Activated CD4-positive, alpha-beta T cell treated with anti-CD3 and anti-CD28 coated beads, Interleukin-2, amount 50 U/mL, for 16 hours (primary cell): ENCODE measurements at regions not wholly inside any gene's neighbourhood (a gene's known extent, or its start where the extent isn't known, plus 50 kb on each side); places are given as distances from the start of the nearest gene placed in this dataset.

Experiments used
- DNase-seq: peaks from one replicate; pipeline ENCODE4 v3.0.0-alpha.2; 2020

DNA sequence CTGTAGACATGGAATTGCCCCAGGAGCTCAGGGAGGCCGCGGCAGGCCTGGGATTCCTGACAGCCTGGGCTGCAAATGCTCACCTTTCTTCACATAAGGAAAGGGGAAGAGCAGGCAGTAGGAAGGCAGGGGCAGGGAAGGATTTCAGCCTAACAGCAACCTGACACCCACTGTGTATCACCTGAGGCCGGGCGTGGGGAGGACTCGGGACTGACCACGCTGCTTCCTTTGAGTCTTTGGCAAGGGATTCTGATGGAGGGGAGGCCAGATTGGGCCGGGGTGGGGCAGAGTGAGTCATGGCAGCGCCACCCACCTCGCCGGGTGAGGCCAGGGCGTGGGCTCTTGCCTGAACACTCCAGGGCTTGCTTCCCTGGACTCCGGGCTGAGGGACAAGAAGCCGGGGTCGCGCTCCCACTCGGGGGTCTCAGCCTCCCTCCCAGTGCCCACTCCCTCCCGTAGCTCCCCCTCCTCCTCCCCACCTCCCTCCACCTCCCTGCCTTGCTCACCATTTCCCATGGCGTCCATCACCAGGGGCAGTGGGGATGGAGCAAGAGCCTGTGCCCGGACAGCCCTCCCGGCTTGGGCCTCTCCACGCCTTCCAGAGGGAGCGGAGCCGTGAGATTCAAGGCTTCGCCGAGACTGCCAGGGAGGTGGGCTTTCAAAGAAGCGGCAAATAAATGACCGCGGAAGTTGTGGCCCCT is 247.9 kb upstream of the RTL1 start:
- no peak for DNase-seq

DNA sequence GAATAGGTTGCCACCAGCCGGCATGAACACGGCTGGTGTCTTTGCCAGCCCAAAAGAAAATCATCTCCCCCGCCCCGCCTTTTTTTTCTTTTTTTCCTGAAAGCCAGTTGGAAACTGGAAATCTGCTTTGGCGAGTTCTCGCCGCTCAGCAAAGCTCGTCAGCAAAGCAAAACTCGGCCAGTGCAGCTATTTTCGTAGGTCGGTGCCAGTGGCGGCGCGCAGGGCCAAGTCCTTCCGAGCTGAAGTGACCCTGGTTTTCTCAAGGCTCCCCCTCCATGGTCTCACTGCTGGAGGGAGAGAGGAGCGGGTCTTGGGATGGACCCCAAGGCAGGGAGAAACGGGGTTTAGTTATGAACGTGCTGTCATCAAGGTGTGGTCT is 248.4 kb upstream of the RTL1 start:
- no peak for DNase-seq

DNA sequence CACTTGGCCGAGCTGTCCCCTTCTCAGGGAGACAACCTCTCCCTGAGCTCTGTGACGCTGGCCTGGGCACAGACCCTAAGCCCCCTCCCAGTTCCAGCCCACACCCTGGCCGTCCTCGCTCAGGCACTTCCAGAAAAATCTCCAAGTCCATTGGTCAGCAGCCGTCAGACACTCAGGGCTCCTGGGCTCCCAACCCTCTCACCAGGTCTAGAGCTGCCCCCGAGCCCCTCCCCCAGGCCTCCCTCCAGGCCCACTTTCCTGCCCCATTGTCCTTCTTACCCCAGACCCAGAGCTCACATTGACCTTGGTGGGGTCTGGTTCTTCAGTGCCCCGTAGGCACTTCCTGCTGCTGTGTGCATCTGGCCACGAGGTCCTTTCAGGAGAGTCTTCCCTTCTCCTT is 249.3 kb upstream of the RTL1 start:
- DNase-seq: no peak

DNA sequence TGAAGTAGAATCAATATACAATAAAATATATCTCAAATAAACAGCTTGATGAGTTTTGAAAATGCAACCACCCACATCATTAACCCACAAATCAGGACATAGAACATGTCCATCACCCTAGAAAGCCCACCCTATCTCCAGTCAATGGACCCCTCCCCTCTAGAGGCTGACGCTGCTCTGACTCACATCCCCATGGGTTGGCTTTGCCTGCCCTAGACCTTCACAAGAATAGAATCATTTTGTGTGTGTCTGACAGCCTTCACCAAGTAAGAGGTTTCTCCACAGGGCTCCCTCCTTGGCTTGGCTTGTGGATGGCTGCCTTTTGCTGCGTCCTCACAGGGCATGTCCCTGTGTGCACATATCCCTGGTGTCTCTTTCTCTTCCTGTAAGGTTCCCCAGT is 250.2 kb upstream of the RTL1 start:
- DNase-seq: no peak

DNA sequence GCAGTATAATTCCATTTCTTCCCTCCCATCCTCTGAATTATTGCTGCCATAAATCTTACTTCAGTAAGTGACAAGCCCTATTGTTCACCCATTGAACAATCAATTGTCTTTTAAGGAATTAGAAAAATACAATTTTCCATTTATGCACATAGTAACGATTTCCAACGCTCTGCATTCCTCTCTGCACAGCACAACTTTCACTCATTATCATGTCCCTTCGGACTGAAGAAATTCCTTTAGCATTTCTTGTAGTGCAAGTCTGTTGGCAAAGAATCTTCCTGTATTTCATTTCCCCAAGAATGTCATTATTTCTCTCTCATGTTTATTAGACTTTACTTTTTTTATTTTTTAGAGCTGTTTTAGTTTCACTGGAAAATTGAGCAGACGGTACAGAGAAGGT is 252.1 kb upstream of the RTL1 start:
- no peak for DNase-seq

DNA sequence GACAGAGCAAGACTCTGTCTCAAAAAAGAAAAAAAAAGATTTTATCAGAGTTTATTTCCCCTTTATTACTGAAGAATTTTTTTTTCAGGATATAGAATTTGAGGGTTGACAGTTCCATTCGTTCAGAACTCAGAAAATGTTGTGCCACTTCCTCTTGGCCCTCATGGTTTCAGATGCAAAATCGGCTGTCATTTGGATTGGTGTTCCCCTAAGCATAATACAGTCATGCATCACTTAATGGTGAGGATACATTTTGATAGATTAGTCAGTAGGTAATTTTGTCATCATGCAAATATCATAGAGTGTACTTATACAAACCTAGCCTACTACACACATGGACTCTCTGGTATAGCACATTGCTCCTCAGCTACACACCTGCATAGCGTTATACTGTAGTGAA is 263.9 kb upstream of the RTL1 start:
- DNase-seq: no peak

DNA sequence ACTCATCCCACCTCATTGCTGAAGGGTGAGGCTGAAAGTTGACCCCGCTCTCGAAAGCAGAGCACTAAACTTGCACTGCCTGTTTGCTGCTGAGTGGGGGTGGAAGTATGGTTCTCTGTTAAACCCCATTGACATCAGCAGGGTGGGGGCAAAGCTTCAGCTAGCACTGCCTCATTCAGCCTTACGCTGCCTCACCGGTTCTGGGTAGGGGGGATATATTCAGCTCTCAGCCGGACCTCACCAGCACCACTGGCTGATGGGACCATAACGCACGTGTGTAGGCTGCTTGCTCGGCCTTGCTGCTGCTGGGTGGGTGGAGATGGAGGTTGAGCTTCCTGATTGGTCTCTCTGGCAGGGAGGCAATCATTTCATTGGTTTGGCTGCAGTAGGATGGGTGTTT is 265.7 kb upstream of the RTL1 start:
- no peak for DNase-seq

DNA sequence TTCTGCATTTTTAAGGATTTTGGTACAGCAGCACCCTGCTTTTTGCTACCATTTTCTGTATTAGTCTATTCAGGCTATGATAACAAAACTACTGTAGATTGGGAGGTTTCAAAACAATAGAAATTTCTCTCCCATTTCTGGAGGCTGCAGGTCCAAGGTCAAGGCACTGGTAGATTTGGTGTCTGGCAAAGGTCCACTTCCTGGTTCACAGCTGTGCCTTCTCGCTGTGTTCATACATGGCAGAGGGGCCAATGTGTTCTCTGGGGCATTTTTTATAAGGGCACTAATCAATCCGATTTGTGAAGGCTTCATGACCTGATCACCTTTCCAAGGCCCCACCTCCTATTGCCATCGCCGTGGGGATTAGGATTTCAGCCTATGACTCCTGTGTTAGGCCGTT is 268.1 kb upstream of the RTL1 start:
- DNase-seq: no peak

DNA sequence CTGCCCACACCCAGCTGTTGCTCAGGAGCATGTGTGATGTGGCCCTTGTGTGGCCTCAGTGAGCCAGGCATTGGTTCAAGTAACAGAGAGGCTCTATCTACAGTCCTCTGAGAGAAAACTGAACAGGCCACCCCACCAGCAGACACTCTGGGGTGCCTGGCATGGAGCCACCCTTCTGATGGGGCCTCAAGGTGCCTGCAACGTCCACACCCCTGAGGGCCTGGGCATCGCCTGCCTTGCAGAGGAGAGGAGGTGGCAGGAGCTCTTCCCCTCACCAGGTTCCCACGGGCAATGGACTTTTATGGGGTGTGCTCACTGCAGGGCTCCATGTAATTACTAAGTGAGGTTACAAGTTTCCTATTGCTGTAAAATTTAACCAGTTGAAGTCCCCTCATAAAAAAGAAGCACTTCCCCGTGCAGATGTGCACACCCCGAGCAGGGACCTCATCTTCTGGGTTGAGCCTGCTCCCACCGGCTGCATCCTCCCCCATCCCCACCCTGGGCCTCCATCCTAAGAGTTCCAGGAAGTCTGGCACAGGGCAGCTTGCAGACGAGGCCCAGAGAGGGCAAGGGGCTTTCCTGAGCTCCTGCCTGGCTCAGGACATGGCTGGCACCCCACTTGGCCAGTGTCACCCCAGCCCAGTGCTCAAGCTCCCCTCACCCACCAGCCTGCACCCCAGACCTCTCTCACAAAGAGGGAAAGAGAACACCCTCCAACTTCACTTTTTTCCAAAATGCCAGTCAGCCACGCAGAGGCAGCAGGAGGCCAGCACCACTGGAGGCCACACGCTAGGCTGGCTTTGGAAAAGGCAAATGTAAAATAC is 270.4 kb upstream of the RTL1 start:
- no peak for DNase-seq

DNA sequence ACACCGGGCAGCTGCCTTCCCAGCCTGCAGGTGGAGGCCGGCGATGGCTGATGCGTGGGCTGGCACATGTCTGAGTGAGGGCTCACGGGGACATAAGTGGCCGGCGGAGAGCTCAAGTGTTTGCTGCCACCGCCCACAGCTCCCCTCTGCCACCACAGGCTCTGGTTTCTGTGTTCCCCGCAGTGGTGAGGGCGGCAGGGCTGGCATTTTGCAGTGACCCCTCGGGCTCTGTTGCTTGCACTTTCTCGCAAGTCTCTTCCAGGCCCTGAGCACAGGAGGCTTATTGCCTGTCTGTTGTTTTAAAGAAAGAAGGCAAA is 271.0 kb upstream of the RTL1 start:
- DNase-seq: no peak

DNA sequence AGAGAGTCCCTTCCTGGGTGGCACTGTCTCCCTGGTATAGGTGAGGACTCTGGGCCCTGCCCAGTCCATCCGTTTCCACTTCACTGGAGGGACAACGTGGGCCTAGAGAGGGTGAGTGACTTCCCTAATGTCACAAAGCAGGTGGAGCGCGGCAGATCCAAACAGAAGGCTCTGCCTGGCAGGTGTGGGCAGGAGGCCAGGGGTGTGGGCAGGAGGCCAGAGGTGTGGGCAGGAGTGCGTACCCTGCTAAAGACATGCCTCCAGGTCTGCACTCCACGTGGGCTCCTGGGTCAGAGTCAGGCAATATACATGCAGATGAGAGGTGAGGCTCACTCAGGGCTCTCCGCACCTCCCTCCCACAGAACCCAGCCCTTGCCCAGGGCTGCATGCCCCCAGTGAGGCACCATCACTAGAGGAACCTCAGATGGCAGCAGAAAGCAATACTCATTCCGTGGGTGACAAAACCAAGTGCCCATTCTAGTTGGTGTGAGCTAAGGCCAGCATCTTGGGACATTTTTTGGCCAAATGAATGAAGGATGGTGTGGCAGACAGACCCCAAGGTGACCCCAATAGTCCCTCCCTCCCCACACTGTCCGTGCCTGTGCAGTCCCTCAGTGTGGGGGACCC is 271.6 kb upstream of the RTL1 start:
- no peak for DNase-seq

DNA sequence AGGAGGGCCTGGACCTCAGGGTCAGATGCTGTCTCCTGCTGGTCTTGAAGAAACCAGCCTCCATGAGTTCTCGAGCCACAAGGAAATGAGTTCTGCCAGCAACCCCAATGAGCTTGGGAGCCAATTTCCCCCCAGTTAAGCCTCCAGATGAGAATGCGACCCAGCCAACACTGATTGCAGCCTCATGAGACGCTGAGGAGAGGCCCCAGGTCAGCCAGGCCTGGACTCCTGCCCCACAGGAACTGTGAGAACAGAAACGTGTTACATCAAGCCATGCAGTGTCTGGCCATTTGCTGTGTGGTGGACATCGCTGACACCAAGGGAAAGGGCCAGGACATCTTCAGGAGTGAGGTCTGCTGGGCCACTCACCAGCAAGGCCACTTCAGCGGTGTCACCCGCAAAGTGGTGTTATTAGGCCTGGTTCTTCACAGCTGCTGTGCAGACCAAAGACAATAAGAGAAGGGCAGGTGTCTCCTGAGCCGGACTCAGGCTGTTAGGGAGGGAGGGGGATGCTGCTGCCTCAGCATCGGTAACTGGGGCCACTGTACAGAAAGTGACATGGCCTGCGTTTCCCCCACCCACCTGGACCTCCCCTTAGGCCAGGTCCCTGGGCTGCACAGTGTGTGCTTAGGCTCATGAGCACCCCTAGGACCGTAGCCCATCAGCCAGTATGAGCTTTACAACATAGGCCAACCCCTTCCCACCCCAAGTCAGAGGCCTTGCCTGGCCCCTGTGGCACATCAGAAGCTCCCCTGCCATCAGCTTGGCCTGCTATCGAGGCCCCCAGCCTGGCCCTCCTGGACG is 272.4 kb upstream of the RTL1 start:
- no peak for DNase-seq

DNA sequence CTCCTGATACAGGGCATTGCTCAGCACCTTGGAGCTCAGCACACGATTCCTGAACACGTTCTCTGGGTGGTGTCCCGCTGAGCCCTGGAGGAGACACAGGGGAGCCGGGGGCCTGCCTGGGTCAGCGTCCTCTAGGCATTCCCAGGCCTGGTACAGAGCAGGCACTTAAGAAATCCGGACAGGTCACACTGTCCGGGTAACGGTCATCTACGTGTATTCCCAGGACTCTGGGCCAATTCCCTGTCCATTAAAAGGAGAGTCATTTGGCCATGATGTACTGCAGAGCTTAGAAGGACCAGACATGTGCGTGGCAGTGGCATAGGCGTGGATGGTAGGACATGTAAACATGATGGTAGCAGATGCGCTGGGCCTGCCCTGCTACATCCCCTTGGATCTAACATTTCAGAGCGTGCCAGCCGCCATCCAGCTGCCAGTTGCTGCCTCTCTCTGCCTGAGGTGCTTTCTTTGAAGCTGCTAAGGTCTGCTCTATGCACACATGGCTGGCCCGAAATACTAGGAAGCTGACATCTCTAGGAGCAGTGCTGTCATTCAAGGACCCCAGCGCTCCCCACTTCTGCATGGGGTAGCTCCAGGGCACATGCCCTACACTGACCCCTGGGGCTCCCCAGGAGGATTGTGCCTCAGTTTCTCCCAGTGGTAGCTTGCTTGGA is 273.1 kb upstream of the RTL1 start:
- no peak for DNase-seq

DNA sequence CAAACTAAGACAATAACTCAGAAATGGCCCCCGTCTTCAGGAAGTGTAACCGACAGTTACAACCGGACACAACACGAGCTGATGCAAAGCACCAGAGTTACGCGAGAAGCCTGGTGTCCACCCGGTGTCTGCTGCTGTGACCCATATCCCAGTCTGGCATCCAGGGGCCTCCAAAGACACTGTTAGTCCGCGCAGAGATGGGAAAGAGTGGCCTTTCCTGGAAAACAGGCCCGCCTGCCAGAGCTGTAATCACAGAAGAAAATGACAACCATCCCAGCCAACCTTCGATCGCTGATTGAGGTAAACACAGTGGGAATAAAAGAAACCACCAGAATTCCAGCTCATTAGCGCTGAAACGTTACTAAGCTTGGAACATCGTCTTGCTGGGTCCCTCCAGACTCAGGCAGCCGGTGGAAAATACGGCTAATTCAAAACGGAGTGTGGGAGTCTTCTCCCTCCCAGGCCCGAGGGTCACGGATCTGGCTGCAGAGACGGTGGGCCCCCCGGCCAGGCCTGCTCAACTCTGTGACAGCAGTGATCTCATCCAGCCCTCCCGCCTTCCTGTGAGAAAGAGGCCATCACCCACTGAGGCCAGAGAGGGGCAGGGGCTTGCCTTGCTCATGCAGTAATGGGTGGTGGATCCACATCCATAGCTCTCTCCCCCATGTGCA is 273.9 kb upstream of the RTL1 start:
- no peak for DNase-seq

DNA sequence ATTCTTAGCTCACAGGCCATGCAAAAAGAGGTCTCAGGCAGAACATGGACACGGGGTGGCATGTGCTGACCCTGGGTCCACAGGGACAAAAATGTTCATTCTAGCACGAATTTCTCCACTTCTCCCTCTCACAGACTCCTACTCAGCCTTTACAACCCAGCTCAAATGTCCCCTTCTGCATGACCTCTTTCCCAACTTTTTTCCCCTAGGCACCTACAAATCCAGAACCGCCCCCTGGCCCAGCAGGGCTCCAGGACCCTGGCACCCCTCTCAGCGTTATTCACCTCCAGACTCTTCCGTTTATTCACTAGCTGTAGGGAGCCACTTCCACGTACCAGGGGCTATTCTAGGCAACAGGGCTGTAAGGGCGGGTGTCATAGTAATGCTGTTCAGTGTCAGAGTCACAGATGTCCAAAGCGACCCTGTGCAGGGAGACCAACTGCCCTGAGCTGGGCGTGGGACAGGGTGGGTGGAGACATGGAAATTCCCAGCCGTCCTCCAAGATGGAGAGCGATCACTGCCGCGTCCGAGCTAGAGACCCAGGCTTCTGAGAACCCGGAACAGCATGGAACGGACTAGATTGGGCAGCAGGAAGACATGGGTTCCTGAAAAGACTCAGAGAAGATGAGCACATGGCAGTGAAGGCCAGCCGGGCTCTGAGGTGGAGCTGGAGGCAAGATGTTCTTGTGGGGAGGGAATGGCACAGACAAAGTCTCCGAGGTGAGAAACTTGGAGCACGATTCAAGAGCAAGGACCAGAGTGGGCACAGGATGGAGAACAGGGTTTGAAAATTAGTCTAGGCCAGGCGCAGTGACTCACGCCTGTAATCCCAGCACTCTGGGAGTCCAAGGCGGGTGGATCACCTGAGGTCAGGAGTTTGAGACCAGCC is 274.9 kb upstream of the RTL1 start:
- no peak for DNase-seq

DNA sequence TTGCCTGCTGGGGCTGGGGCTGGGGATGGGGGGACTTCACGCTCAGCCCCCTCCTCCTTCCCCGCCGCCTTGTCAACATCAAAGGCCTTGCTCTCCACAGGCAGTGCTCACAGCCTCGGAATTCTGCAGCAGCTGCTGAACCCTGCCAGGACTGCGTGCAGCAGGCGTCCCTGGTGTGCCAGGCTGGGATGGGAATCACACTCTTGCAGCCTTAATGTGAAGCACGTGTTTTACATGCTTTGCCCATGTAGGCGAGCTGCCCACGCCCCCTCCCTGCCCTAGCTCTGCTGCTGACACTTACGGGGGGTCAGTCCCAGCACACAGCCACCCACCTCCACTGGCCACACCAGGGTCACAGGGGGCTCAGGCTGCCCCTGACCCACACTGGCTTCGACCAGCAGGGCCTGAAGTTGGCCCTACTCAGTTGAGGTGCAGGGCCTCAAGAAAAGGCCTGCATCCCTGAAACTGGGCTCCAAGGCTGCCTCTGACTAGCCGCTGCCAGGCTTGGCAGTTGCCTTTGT is 276.2 kb upstream of the RTL1 start:
- DNase-seq: no peak

DNA sequence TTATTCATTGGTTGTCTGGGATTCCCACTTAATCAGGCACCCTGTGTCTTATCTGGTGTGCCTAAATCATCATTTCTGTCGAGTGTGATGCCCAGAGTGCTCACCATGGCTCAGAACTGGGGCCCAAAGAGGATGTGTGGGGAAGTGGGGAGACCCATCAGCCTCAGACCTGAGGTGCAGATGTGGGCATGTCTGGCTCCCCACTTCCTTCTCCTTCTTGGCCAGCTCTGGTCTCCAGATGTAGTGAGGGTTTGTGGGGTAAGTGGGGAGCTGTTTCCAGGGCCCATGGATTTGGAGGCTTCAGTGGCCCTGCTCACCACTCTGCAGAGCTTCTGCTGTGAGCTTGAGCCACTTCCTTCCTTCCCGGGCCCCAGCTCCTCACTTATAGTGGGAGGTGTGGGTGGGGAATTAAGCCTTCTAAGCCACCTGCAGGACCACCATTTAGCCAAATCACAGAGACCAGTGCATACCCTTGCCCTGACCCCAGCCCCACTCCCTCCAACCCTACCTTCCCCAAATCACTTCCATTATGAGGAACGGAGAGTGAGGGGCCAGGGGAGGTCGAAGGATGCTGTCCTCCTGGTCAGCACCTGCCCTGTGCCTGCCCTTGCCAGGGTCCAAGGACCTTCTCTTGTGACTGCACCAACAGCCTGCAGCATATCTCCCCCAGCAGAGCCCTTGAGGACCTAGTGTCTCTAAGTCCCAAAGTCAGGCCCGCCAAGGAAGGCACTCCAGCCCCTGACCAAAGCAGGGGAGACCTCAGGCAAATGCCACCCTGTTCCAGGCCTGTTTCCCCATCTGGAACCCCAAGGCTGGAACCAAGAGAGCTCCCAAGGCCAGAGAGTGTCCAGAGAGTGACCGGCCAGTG is 278.2 kb upstream of the RTL1 start:
- no peak for DNase-seq

DNA sequence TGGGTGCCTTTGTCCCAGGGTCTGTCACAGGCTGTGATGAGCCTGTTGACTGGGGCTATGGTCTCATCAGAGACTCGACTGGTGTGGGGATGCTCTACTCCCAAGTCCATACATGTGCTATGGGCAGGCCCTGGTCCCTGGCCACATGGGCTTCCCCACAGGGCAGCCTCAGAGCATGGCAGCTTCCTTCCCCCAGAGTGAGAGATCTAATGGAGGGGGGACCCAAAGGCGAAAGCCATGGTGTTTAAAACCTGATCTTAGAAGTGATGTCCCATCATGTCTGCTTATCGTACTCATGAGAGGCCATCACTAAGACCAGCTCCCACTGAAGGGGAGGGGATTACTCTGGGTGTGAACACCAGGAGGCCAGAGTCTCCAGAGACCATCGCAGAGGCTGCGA is 279.0 kb upstream of the RTL1 start:
- DNase-seq: no peak

DNA sequence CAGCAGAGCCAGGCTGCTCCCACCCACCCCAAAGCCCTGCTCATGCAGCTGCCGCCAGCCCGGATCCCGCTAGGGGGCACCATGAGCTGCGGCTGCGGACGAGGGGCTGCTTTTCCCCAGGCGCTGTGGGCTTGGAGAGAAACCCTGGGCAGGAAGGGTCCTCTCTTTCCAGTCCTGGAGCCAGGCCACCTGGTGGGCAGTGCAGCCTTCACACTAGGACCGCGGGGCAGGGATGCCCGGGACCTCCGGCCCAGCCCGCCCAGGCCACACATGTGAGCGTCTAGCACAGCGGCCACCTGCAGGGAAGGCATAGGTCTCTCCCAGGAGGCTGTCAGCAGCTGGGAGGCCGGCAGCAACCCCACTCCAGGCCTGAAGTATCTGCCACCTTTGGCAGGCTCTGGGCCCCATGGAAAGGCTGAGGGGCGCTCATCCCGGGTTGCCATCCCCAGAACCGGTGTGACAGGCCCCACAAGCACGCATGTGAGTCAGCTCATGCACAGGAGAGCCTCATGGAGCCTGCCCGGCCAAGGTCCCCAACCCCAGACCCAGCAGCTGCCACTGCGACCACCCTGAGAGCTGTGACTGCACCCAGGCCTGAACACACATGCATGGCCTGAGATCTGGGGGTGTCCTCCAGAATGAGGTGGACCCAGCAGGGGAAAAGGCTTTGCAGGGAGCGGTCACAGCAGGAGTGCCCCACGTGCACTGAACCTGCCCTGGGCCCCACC is 280.0 kb upstream of the RTL1 start:
- no peak for DNase-seq

DNA sequence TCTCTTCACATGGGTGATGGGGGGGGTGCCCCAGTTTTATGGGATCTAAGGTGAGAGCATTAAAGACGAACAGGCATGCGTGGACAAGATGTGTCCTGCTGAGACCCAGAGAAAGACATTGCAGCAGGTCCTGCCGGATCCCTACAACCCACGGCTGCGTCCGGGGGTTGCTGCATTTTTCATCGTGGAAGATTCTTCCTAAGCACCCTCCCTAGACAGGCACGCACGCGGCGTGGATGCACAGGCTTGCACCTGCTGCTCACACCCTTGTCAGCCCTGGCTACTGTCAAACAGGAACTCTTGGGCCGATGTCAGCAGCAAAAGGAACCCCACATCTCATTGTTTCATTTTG is 280.6 kb upstream of the RTL1 start:
- no peak for DNase-seq
